Trophoblast cell (in vitro differentiated cells and primary cell): ENCODE measurements at regions not wholly inside any gene's neighbourhood (a gene's known extent, or its start where the extent isn't known, plus 50 kb on each side); places are given as distances from the start of the nearest gene placed in this dataset.
"Not testable (repeated sequence)": the region's sequence is repeated elsewhere in the genome, so short reads cannot be mapped to it uniquely, and the experiment has no call there.

Experiments
- DNase-seq, 2 donors: peaks; one replicate each; pipeline ENCODE4 v3.0.0-alpha.2; 2016
- H2AFZ ChIP-seq: 2 replicates; pipeline ENCODE4 v1.6.1; 2013; ENCODE audit warnings: low read length, moderate library complexity, mild to moderate bottlenecking; ENCODE audit not compliant: insufficient read depth, poor library complexity
- H2AK5ac ChIP-seq: 2 replicates; pipeline ENCODE4 v1.6.1; 2013; ENCODE audit warnings: mild to moderate bottlenecking, low read length
- H2BK120ac ChIP-seq: 2 replicates; pipeline ENCODE4 v1.6.1; 2013; ENCODE audit warnings: low read length, mild to moderate bottlenecking, moderate library complexity; ENCODE audit not compliant: insufficient read depth, poor library complexity
- H2BK12ac ChIP-seq: 2 replicates; pipeline ENCODE4 v1.6.1; 2013; ENCODE audit warnings: mild to moderate bottlenecking, low read length, moderate library complexity
- H2BK5ac ChIP-seq: 2 replicates; pipeline ENCODE4 v1.6.1; 2013; ENCODE audit warnings: low read length, low read depth, moderate library complexity, mild to moderate bottlenecking; ENCODE audit not compliant: poor library complexity
- H3K14ac ChIP-seq: 2 replicates; pipeline ENCODE4 v1.6.1; 2013; ENCODE audit warnings: mild to moderate bottlenecking, low read length
- H3K18ac ChIP-seq: 2 replicates; pipeline ENCODE4 v1.6.1; 2013; ENCODE audit warnings: mild to moderate bottlenecking, low read length
- H3K23ac ChIP-seq: 2 replicates; pipeline ENCODE4 v1.6.1; 2013; ENCODE audit warnings: low read length
- H3K27ac ChIP-seq: 2 replicates; pipeline ENCODE4 v1.5.1; 2013; ENCODE audit warnings: low read depth, mild to moderate bottlenecking, inconsistent platforms, low read length, moderate library complexity
- H3K27me3 ChIP-seq: 2 replicates; pipeline ENCODE4 v1.6.1; 2013; ENCODE audit warnings: inconsistent platforms, mild to moderate bottlenecking, low read length, moderate library complexity; ENCODE audit not compliant: insufficient read depth
- H3K36me3 ChIP-seq, 2 experiments: 1 replicate in 1 of 2; 2 replicates in 1 of 2; pipeline ENCODE4 v1.6.1; 2013; ENCODE audit warnings: low read length in 2 of 2, mild to moderate bottlenecking in 2 of 2, moderate library complexity in 1 of 2; ENCODE audit not compliant: insufficient read depth in 2 of 2, control insufficient read depth in 1 of 2
- H3K4ac ChIP-seq: 2 replicates; pipeline ENCODE4 v1.6.1; 2013; ENCODE audit warnings: low read depth, mild to moderate bottlenecking, low read length, moderate library complexity
- H3K4me1 ChIP-seq, 2 experiments: 1 replicate in 1 of 2; 2 replicates in 1 of 2; pipeline ENCODE4 v1.6.1; 2013; ENCODE audit warnings: low read length in 2 of 2, mild to moderate bottlenecking in 2 of 2, moderate library complexity in 1 of 2; ENCODE audit not compliant: insufficient read depth in 2 of 2, control insufficient read depth in 1 of 2
- H3K4me2 ChIP-seq: 2 replicates; pipeline ENCODE4 v1.6.1; 2013; ENCODE audit warnings: inconsistent platforms, mild to moderate bottlenecking, low read length, moderate library complexity
- H3K4me3 ChIP-seq: 2 replicates; pipeline ENCODE4 v1.5.1; 2013; ENCODE audit warnings: mild to moderate bottlenecking, low read depth, low read length, inconsistent platforms
- H3K79me1 ChIP-seq: one replicate; pipeline ENCODE4 v1.6.1; 2013; ENCODE audit warnings: low read length
- H3K79me2 ChIP-seq: 2 replicates; pipeline ENCODE4 v1.6.1; 2013; ENCODE audit warnings: low read length, mild to moderate bottlenecking; ENCODE audit not compliant: control insufficient read depth, insufficient read depth, poor library complexity
- H3K9ac ChIP-seq: 2 replicates; pipeline ENCODE4 v1.6.1; 2013; ENCODE audit warnings: mild to moderate bottlenecking, low read length
- H3K9me3 ChIP-seq: 2 replicates; pipeline ENCODE4 v1.6.1; 2013; ENCODE audit warnings: low read depth, mild to moderate bottlenecking, control low read depth, inconsistent platforms, low read length; ENCODE audit not compliant: insufficient read depth
- H4K12ac ChIP-seq: 2 replicates; pipeline ENCODE4 v1.6.1; 2013; ENCODE audit warnings: low read depth, mild to moderate bottlenecking, low read length, moderate library complexity
- H4K8ac ChIP-seq: 2 replicates; pipeline ENCODE4 v1.6.1; 2013; ENCODE audit warnings: low read depth, mild to moderate bottlenecking, low read length, moderate library complexity
- H4K91ac ChIP-seq: one replicate; pipeline ENCODE4 v1.6.1; 2013; ENCODE audit warnings: low read depth, mild to moderate bottlenecking, low read length, moderate library complexity
- WGBS: extraction: QIAGEN DNeasy Blood & Tissue Kit; methylation state at CpG from one replicate; pipeline ENCODE4 v1.1.7; 2013; ENCODE audit warnings: missing lambda C conversion rate; ENCODE audit not compliant: insufficient read length, insufficient coverage; ENCODE audit errors: extremely low coverage; 5-methylcytosine and 5-hydroxymethylcytosine counted together

DNA sequence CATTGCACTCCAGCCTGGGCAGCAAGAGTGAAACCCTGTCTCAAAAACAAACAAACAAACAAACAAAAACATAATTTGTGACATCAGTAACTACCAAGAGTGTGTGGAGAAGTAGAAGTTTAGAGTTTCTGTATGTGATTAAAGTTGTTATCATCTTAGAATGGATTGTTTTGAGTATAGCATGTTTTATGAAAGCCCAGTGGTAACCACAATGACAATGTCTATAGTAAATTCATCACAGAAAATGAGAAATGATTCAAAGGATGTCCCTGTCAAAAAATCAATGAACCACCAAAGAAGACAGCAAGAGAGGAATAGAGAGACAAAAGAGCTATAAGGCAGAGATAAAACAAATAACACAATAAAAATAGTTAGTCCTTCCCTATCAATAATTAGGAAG, 1299.2 kb downstream of the CNTNAP5 start:
- no peaks in the 10 kb centered on the region for H3K79me2 ChIP-seq
- H3K4me3 ChIP-seq, result no peak overlapping the region
- no peaks in the 10 kb centered on the region for H3K27me3 ChIP-seq
- H3K4me1 ChIP-seq, result no peaks in the 10 kb centered on the region
- H3K79me1 ChIP-seq, result no peaks in the 10 kb centered on the region
- no peak overlapping the region for H4K8ac ChIP-seq
- H3K14ac ChIP-seq, result no peak overlapping the region
- no peaks in the 10 kb centered on the region for H3K36me3 ChIP-seq
- H4K91ac ChIP-seq, result no peak overlapping the region
- no peak overlapping the region for H3K4ac ChIP-seq
- H3K27ac ChIP-seq, result no peak overlapping the region
- H3K4me2 ChIP-seq, result no peak overlapping the region
- H3K9me3 ChIP-seq, result no peaks in the 10 kb centered on the region
- H4K12ac ChIP-seq, result no peak overlapping the region
- no peak overlapping the region for H3K9ac ChIP-seq
- no peak overlapping the region for H2AFZ ChIP-seq
- no peak overlapping the region for H2BK12ac ChIP-seq
- no peak overlapping the region for H3K23ac ChIP-seq
- no peak overlapping the region for H3K18ac ChIP-seq
- DNase-seq, result no peak
- no peak overlapping the region for H2BK5ac ChIP-seq
- H2AK5ac ChIP-seq, result no peak overlapping the region
- H2BK120ac ChIP-seq, result no peak overlapping the region

DNA sequence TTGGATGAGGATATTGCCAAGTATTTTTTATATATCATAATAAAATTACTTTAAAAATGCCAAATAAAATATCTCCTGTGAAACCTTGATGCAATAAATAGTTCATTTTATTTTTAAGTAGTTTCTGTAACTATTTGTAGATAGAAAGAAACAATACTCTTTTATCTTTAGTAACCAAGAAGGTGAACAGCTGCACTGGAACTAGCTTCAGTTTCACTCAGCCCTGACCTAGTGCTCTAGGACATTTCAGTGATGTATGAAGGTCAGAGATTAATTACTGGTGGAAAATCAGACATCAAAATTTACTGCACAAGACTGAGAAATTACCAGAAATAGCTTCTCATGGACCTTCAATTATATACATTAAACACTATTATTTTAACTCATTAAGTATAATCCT, 1305.0 kb downstream of the CNTNAP5 start:
- H3K4me3 ChIP-seq, result no peak overlapping the region
- no peaks in the 10 kb centered on the region for H3K79me1 ChIP-seq
- H3K14ac ChIP-seq, result no peak overlapping the region
- no peak overlapping the region for H4K8ac ChIP-seq
- H3K36me3 ChIP-seq, result no peaks in the 10 kb centered on the region
- no peak overlapping the region for H3K23ac ChIP-seq
- H4K12ac ChIP-seq, result no peak overlapping the region
- no peaks in the 10 kb centered on the region for H3K4me1 ChIP-seq
- no peak overlapping the region for H2BK5ac ChIP-seq
- no peaks in the 10 kb centered on the region for H3K9me3 ChIP-seq
- no peaks in the 10 kb centered on the region for H3K79me2 ChIP-seq
- H3K9ac ChIP-seq, result no peak overlapping the region
- no peak overlapping the region for H4K91ac ChIP-seq
- no peak overlapping the region for H3K4me2 ChIP-seq
- H3K4ac ChIP-seq, result no peak overlapping the region
- no peak overlapping the region for H3K18ac ChIP-seq
- H3K27me3 ChIP-seq, result no peaks in the 10 kb centered on the region
- H2AFZ ChIP-seq, result no peak overlapping the region
- H3K27ac ChIP-seq, result no peak overlapping the region
- no peak overlapping the region for H2BK120ac ChIP-seq
- DNase-seq, result no peak
- no peak overlapping the region for H2AK5ac ChIP-seq
- no peak overlapping the region for H2BK12ac ChIP-seq

DNA sequence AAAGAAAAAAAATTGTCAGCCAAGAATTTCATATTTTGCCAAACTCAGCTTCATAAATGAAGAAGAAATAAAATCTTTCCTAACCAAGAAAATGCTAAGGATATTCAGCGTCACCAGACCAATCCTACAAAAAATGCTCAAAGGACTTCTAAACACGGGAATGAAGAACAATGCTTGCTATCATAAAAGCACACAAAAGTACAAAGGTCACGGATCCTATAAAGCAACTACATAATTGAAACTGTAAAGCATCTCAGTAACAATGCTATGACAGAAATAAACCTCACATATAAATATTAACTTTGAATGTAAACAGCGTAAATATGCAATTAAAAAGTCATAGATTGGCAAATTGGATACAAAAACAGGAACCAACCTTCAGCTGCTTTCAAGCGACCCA, 1314.6 kb upstream of the GYPC start:
- no peak overlapping the region for H3K4ac ChIP-seq
- no peak overlapping the region for H2BK5ac ChIP-seq
- no peak overlapping the region for H2BK12ac ChIP-seq
- H4K8ac ChIP-seq, result no peak overlapping the region
- H3K18ac ChIP-seq, result no peak overlapping the region
- H4K91ac ChIP-seq, result no peak overlapping the region
- no peak overlapping the region for H4K12ac ChIP-seq
- no peaks in the 10 kb centered on the region for H3K9me3 ChIP-seq
- no peak for DNase-seq
- H3K14ac ChIP-seq, result no peak overlapping the region
- no peak overlapping the region for H3K27ac ChIP-seq
- H3K23ac ChIP-seq, result no peak overlapping the region
- H3K9ac ChIP-seq, result no peak overlapping the region
- H3K27me3 ChIP-seq, result no peaks in the 10 kb centered on the region
- H2AK5ac ChIP-seq, result no peak overlapping the region
- H3K4me3 ChIP-seq, result no peak overlapping the region
- H3K4me2 ChIP-seq, result no peak overlapping the region
- WGBS, result no CpG with 5 or more reads among the region's 5 CpGs
- H2BK120ac ChIP-seq, result no peak overlapping the region
- no peaks in the 10 kb centered on the region for H3K36me3 ChIP-seq
- H2AFZ ChIP-seq, result no peak overlapping the region
- no peaks in the 10 kb centered on the region for H3K79me1 ChIP-seq
- no peaks in the 10 kb centered on the region for H3K4me1 ChIP-seq
- no peaks in the 10 kb centered on the region for H3K79me2 ChIP-seq

DNA sequence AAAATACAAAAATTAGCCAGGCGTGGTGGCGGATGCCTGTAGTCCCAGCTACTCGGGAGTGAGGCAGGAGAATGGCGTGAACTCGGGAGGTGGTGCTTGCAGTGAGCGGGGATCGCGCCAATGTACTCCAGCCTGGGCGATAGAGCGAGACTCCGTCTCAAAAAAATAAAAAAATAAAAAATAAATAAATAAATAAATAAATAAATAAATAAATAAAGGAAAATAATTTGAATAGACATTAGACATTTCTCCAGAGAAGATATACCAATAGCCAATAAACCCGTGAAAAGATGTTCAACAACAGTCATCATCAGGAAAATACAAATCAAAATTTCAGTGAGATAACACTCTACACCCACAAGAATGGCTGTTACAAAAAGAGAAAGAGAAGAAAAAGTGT, 1302.4 kb upstream of the GYPC start:
- H3K23ac ChIP-seq, DNase-seq, H2AK5ac ChIP-seq, H4K8ac ChIP-seq, H3K14ac ChIP-seq, H3K4me2 ChIP-seq, H3K4me3 ChIP-seq, H3K9ac ChIP-seq, H2BK12ac ChIP-seq, H3K27me3 ChIP-seq, H4K91ac ChIP-seq, H3K18ac ChIP-seq, H4K12ac ChIP-seq, H2BK5ac ChIP-seq, H3K27ac ChIP-seq, H3K36me3 ChIP-seq, H3K9me3 ChIP-seq, H3K4me1 ChIP-seq, H2BK120ac ChIP-seq, H3K4ac ChIP-seq, H3K79me2 ChIP-seq, H3K79me1 ChIP-seq, H2AFZ ChIP-seq: not testable (repeated sequence)
- WGBS, result no CpG with 5 or more reads among the region's 12 CpGs
